HG02970 (cell line): ENCODE measurements at regions not wholly inside any gene's neighbourhood (a gene's known extent, or its start where the extent isn't known, plus 50 kb on each side); places are given as distances from the start of the nearest gene placed in this dataset.
"Not testable (repeated sequence)": the region's sequence is repeated elsewhere in the genome, so short reads cannot be mapped to it uniquely, and the experiment has no call there.

Source experiments
- ATAC-seq: cut with Tn5 transposase; IDR thresholded peaks from one replicate; pipeline ENCODE4 v1.9.1; 2021; ENCODE audit warnings: mild to moderate bottlenecking, moderate library complexity, moderate number of reproducible peaks; ENCODE audit not compliant: unreplicated experiment, low FRiP score

GRCh38 chr5:39547553-39548154 lies 122.9 kb upstream of the DAB2 start:
- ATAC-seq = no peak

- ATAC-seq = no peak
Observed at GRCh38 chr5:39544941-39545340, 120.2 kb upstream of the DAB2 start.

GRCh38 chr5:39543335-39543734 lies 118.6 kb upstream of the DAB2 start:
- no peak for ATAC-seq

GRCh38 chr5:39542511-39543285 lies 117.9 kb upstream of the DAB2 start:
- no peak for ATAC-seq

- ATAC-seq = no peak
Observed at GRCh38 chr5:39541920-39542319, 117.1 kb upstream of the DAB2 start.

- ATAC-seq = no peak
Observed at GRCh38 chr5:39539470-39539869, 114.7 kb upstream of the DAB2 start.

GRCh38 chr5:39534690-39535089 lies 109.9 kb upstream of the DAB2 start:
- ATAC-seq = no peak

GRCh38 chr5:39533749-39534148 lies 109.0 kb upstream of the DAB2 start:
- ATAC-seq = no peak

- ATAC-seq = no peak
Observed at GRCh38 chr5:39532511-39532910, 107.7 kb upstream of the DAB2 start.

GRCh38 chr5:39531306-39531705 lies 106.5 kb upstream of the DAB2 start:
- no peak for ATAC-seq

- ATAC-seq = no peak
Observed at GRCh38 chr5:39526914-39527477, 102.2 kb upstream of the DAB2 start.

GRCh38 chr5:39525781-39526180 lies 101.0 kb upstream of the DAB2 start:
- not testable (repeated sequence) for ATAC-seq

GRCh38 chr5:39525271-39525670 lies 100.5 kb upstream of the DAB2 start:
- ATAC-seq = no peak

GRCh38 chr5:39523821-39524220 lies 99.0 kb upstream of the DAB2 start:
- ATAC-seq = no peak

GRCh38 chr5:39521940-39522590 lies 97.3 kb upstream of the DAB2 start:
- no peak for ATAC-seq

- no peak for ATAC-seq
Observed at GRCh38 chr5:39521098-39521860, 96.5 kb upstream of the DAB2 start.

- no peak for ATAC-seq
Observed at GRCh38 chr5:39520232-39520572, 95.4 kb upstream of the DAB2 start.

GRCh38 chr5:39519566-39520231 lies 94.9 kb upstream of the DAB2 start:
- ATAC-seq = no peak

- ATAC-seq = no peak
Observed at GRCh38 chr5:39519079-39519478, 94.3 kb upstream of the DAB2 start.

- no peak for ATAC-seq
Observed at GRCh38 chr5:39518516-39518915, 93.7 kb upstream of the DAB2 start.
